ENCODE measurements at regions not wholly inside any gene's neighbourhood (a gene's known extent, or its start where the extent isn't known, plus 50 kb on each side); places are given as distances from the start of the nearest gene placed in this dataset.

DNA sequence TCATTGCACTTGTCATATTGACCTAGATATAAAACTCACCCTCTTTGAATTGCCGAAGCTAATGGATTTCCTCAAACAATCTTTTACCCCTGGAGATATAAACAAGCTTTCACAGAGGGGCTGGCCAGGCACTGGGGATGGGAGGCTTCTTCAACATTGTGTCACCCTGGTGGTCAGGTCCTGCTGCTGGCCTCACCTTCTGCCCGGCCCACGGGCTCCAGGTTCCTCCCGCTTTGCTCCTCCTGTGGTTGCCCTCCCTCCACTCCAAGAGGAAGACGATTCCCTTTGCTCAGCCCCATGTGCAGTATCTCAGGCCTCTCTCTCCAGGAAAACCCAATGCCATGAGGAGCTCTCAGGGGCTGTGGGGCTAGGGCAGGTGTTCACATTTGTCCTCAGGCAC lies 118.1 kb upstream of the ADCY1 start:
- Histone ChIP-seq H3K4me3 (no peak overlapping the region), H3K36me3 (ENCODE audit: control insufficient read depth in 2 of 2, insufficient read depth in 2 of 2, low read length in 1 of 2) (no peaks in the 10 kb centered on the region), H3K9ac (ENCODE audit: control insufficient read depth, insufficient read depth, low read length) (no peak overlapping the region), H3K79me2 (ENCODE audit: control insufficient read depth, insufficient read depth, low read length) (no peaks in the 10 kb centered on the region), H3K4me2 (ENCODE audit: control insufficient read depth, insufficient read depth) (no peak overlapping the region), H3K4me1 (ENCODE audit: control insufficient read depth, insufficient read depth, low read length) (no peaks in the 10 kb centered on the region), H3K27ac (ENCODE audit: control insufficient read depth, insufficient read depth) (no peak overlapping the region), H4K20me1 (ENCODE audit: control insufficient read depth, insufficient read depth) (no peaks in the 10 kb centered on the region), H2AFZ (ENCODE audit: control insufficient read depth, low read depth, low read length) (no peak overlapping the region), H3K27me3 (replicated peaks in 1 of 2; ENCODE audit: control insufficient read depth in 2 of 2, insufficient read depth in 2 of 2, low read length in 1 of 2) (peaks cover 2 to 5% of the 10 kb centered on the region in 2 experiments; a peak in 3 of 4 replicates), H3K9me3 (replicated peaks; ENCODE audit: control insufficient read depth, insufficient read depth, low read length) (no peaks in the 10 kb centered on the region)
- 48% methylated on average over 5 of the region's 5 CpGs for WGBS (ENCODE audit: insufficient coverage, insufficient replicate concordance, low lambda C conversion rate, missing lambda C conversion rate)
- RAD21 ChIA-PET (ENCODE audit: unreplicated experiment): no interaction called here
- DNase-seq (ENCODE audit: low read depth, low spot score): no peak
- intact Hi-C loops (cut with micrococcal nuclease; ENCODE audit: unreplicated experiment): no loop called here
- ATAC-seq: no peak
- CTCF ChIA-PET: no interaction called here
- in situ Hi-C loops (cut with MboI): no loop called here
- SMC1A ChIA-PET (ENCODE audit: uncharacterized antibody, unreplicated experiment): no interaction called here
- no peak for TF ChIP-seq SMARCA5 (IDR thresholded peaks at IDR 0.05)
- FAIRE-seq: no peak
- no TSS peak for BruUV-seq (replicated peaks)
- POLR2A ChIA-PET: no interaction called here

DNA sequence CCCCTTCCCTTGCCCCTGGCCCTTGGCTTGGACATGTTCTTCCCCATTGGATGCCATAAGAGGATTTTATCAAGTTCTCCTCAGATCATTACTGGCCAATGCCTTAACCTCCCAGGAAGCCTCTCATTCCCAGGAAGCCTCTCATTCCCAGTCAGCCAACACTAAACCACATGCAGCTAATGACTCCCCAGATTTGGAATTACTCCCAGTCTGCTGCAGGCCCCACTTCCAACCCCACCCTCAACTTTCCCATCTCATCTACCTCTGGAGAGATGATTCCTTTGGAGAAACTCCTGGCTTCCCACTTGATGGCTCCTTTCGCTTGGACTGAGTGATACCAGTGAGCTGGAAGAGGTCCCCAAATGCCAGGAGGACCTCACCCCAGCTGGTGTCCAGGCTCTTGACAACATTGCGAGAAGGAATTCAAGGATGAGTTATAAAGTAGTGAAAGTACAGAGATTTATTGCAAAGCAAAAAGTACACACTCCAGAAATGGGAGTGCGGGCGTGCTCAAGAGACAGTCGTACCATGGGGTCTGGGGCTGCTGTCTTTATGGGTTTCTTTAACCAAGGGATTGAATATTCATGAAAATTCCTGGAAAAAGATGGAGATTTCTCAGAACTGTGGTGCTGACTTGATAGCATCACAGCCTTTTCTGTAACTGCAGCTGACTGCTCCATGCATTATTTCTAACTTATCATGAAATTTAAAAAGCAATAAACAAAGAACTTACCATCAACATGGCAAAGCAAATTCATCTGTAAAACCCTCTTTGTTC lies 117.2 kb upstream of the ADCY1 start:
- 50% methylated on average over 5 of the region's 5 CpGs for WGBS (ENCODE audit: insufficient coverage, insufficient replicate concordance, low lambda C conversion rate, missing lambda C conversion rate)
- CTCF ChIA-PET: interaction anchor here (0.9 kb wide), 1 partner anchor 11 kb away, joined by 3 read pairs; no protein-coding TSS in a partner anchor

More for the DNA sequence above, 117.2 kb upstream of the ADCY1 start:
- DNase-seq (ENCODE audit: low read depth, low spot score) (no peak), ATAC-seq (no peak), FAIRE-seq (no peak)
- no TSS peak for BruUV-seq (replicated peaks)
- ChIA-PET POLR2A (no interaction called here), RAD21 (ENCODE audit: unreplicated experiment) (no interaction called here), SMC1A (ENCODE audit: uncharacterized antibody, unreplicated experiment) (no interaction called here)
- Histone ChIP-seq H3K27ac (ENCODE audit: control insufficient read depth, insufficient read depth) (no peak overlapping the region), H3K27me3 (replicated peaks in 1 of 2; ENCODE audit: control insufficient read depth in 2 of 2, insufficient read depth in 2 of 2, low read length in 1 of 2) (peaks cover 2 to 5% of the 10 kb centered on the region in 2 experiments; a peak in 3 of 4 replicates), H3K4me1 (ENCODE audit: control insufficient read depth, insufficient read depth, low read length) (no peaks in the 10 kb centered on the region), H3K79me2 (ENCODE audit: control insufficient read depth, insufficient read depth, low read length) (no peaks in the 10 kb centered on the region), H4K20me1 (ENCODE audit: control insufficient read depth, insufficient read depth) (no peaks in the 10 kb centered on the region), H3K9ac (ENCODE audit: control insufficient read depth, insufficient read depth, low read length) (no peak overlapping the region), H3K36me3 (ENCODE audit: control insufficient read depth in 2 of 2, insufficient read depth in 2 of 2, low read length in 1 of 2) (no peaks in the 10 kb centered on the region), H3K4me3 (no peak overlapping the region), H3K4me2 (ENCODE audit: control insufficient read depth, insufficient read depth) (no peak overlapping the region), H2AFZ (ENCODE audit: control insufficient read depth, low read depth, low read length) (no peak overlapping the region), H3K9me3 (replicated peaks; ENCODE audit: control insufficient read depth, insufficient read depth, low read length) (no peaks in the 10 kb centered on the region)
- intact Hi-C loops (cut with micrococcal nuclease; ENCODE audit: unreplicated experiment): no loop called here
- in situ Hi-C loops (cut with MboI): no loop called here
- TF ChIP-seq ETV6 (conservative IDR thresholded peaks at IDR 0.05 in 1 of 2, IDR thresholded peaks at IDR 0.05 in 1 of 2; ENCODE audit: borderline replicate concordance in 1 of 2, low read depth in 1 of 2): no peak
- TF ChIP-seq, protein P1, sequence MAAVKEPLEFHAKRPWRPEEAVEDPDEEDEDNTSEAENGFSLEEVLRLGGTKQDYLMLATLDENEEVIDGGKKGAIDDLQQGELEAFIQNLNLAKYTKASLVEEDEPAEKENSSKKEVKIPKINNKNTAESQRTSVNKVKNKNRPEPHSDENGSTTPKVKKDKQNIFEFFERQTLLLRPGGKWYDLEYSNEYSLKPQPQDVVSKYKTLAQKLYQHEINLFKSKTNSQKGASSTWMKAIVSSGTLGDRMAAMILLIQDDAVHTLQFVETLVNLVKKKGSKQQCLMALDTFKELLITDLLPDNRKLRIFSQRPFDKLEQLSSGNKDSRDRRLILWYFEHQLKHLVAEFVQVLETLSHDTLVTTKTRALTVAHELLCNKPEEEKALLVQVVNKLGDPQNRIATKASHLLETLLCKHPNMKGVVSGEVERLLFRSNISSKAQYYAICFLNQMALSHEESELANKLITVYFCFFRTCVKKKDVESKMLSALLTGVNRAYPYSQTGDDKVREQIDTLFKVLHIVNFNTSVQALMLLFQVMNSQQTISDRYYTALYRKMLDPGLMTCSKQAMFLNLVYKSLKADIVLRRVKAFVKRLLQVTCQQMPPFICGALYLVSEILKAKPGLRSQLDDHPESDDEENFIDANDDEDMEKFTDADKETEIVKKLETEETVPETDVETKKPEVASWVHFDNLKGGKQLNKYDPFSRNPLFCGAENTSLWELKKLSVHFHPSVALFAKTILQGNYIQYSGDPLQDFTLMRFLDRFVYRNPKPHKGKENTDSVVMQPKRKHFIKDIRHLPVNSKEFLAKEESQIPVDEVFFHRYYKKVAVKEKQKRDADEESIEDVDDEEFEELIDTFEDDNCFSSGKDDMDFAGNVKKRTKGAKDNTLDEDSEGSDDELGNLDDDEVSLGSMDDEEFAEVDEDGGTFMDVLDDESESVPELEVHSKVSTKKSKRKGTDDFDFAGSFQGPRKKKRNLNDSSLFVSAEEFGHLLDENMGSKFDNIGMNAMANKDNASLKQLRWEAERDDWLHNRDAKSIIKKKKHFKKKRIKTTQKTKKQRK (IDR thresholded peaks at IDR 0.05; ENCODE audit: low read depth, low read length): no peak
- TF ChIP-seq RFX5 (IDR thresholded peaks at IDR 0.05; ENCODE audit: low read depth, low read length): no peak
- no peak for TF ChIP-seq JUNB (IDR thresholded peaks at IDR 0.05)
- TF ChIP-seq, protein P2, sequence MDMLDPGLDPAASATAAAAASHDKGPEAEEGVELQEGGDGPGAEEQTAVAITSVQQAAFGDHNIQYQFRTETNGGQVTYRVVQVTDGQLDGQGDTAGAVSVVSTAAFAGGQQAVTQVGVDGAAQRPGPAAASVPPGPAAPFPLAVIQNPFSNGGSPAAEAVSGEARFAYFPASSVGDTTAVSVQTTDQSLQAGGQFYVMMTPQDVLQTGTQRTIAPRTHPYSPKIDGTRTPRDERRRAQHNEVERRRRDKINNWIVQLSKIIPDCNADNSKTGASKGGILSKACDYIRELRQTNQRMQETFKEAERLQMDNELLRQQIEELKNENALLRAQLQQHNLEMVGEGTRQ (IDR thresholded peaks at IDR 0.05; ENCODE audit: borderline replicate concordance, low read depth, low read length): no peak
- TF ChIP-seq ZBED1 (IDR thresholded peaks at IDR 0.05; ENCODE audit: borderline replicate concordance): no peak
- no peak for TF ChIP-seq SMAD1 (IDR thresholded peaks at IDR 0.05; ENCODE audit: low read depth, partially characterized antibody)
- TF ChIP-seq, protein P3, sequence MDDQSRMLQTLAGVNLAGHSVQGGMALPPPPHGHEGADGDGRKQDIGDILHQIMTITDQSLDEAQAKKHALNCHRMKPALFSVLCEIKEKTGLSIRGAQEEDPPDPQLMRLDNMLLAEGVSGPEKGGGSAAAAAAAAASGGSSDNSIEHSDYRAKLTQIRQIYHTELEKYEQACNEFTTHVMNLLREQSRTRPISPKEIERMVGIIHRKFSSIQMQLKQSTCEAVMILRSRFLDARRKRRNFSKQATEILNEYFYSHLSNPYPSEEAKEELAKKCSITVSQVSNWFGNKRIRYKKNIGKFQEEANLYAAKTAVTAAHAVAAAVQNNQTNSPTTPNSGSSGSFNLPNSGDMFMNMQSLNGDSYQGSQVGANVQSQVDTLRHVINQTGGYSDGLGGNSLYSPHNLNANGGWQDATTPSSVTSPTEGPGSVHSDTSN (IDR thresholded peaks at IDR 0.05; ENCODE audit: insufficient replicate concordance, low read depth, low read length): no peak
- no peak for TF ChIP-seq DPF2 (IDR thresholded peaks at IDR 0.05)
- no peak for TF ChIP-seq RELA (IDR thresholded peaks at IDR 0.05; ENCODE audit: borderline replicate concordance, partially characterized antibody)
- TF ChIP-seq TBL1XR1 (IDR thresholded peaks at IDR 0.05; ENCODE audit: low read depth, low read length): no peak

All from GM12878 (cell line).